ENCODE measurements at regions not wholly inside any gene's neighbourhood (a gene's known extent, or its start where the extent isn't known, plus 50 kb on each side); places are given as distances from the start of the nearest gene placed in this dataset.

DNA sequence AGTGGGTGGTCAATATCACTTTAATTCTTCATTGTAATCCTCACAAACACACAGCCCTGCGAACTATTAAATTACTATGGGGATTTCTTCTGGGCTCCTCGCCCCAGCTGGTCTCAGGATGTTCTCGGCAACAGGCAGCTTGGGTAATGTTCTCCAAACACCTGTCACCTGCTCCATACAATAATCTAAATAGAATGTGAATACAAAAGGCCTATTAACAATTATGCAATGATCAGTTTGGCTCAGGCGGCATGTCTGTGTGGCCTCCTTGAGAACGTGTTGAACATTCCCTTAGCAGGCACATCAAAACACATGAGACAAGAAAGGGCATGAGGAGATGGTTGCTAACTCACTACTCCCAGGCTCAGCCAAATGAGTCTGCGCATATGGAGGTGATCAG lies 158.6 kb upstream of the KBTBD8 start:
- ChIA-PET POLR2A (ENCODE audit: partially characterized antibody) (no interaction called here), CTCF (ENCODE audit: partially characterized antibody) (interaction anchor here (1.3 kb wide), 1 partner anchor 27 kb away, joined by 3 read pairs; no protein-coding TSS in a partner anchor)
- Histone ChIP-seq H3K23me2 (ENCODE audit: low read depth, low read length) (no peaks in the 10 kb centered on the region), H4K5ac (ENCODE audit: insufficient read length, low read depth, low read length) (no peak overlapping the region), H3K14ac (ENCODE audit: insufficient read length) (no peak overlapping the region), H3K36me3 (ENCODE audit: control insufficient read depth in 2 of 4, insufficient read depth in 4 of 4, low read length in 3 of 4) (no peaks in the 10 kb centered on the region), H2BK120ac (replicated peaks; ENCODE audit: low read depth, low read length) (no peak overlapping the region), H2BK15ac (ENCODE audit: low read length) (no peak overlapping the region), H2BK12ac (ENCODE audit: low read depth, low read length) (no peak overlapping the region), H4K20me1 (replicated peaks in 1 of 2; ENCODE audit: control insufficient read depth in 1 of 2, insufficient read depth in 2 of 2, low read length in 2 of 2) (no peaks in the 10 kb centered on the region), H2AFZ (ENCODE audit: low read length) (no peak overlapping the region), H3K79me1 (ENCODE audit: low read depth, low read length) (no peaks in the 10 kb centered on the region), H3K4ac (replicated peaks; ENCODE audit: insufficient read length, low read depth, low read length) (no peak overlapping the region), H4K91ac (replicated peaks; ENCODE audit: insufficient read length, low read length) (no peak overlapping the region), H3K23ac (ENCODE audit: insufficient read length) (no peak overlapping the region), H3K27me3 (replicated peaks in 1 of 4; ENCODE audit: control insufficient read depth in 3 of 4, extremely low read depth in 1 of 4, insufficient read depth in 3 of 4, low read length in 3 of 4) (peaks cover 0 to 1% (median 0%) of the 10 kb centered on the region in 4 experiments; a peak in 1 of 7 replicates), H4K8ac (ENCODE audit: extremely low read depth, insufficient read depth, low read length) (no peak overlapping the region), H3K4me1 (replicated peaks in 1 of 4; ENCODE audit: control insufficient read depth in 3 of 4, insufficient read depth in 4 of 4, low read length in 3 of 4) (no peaks in the 10 kb centered on the region; a peak in 1 of 7 replicates), H3K79me2 (ENCODE audit: control insufficient read depth in 1 of 2, insufficient read depth in 2 of 2, low read length in 2 of 2) (no peaks in the 10 kb centered on the region), H2BK20ac (ENCODE audit: low read length) (no peak overlapping the region), H2BK5ac (ENCODE audit: low read depth, low read length) (no peak overlapping the region), H3K9me3 (ENCODE audit: insufficient read depth in 2 of 2, low read depth in 1 of 2, low read length in 1 of 2) (no peaks in the 10 kb centered on the region), H2AK5ac (ENCODE audit: low read depth, low read length) (no peak overlapping the region), H3K18ac (ENCODE audit: extremely low read depth, low read length) (no peak overlapping the region), H3K4me2 (ENCODE audit: insufficient read depth in 1 of 2, low read depth in 2 of 2, low read length in 2 of 2) (no peak overlapping the region), H3K4me3 (ENCODE audit: extremely low read depth in 1 of 4, insufficient read depth in 2 of 4, low read depth in 3 of 4, low read length in 4 of 4) (no peak overlapping the region), H3K9ac (replicated peaks in 1 of 4; ENCODE audit: extremely low read depth in 1 of 4, low read depth in 3 of 4, low read length in 3 of 4) (no peak overlapping the region), H3K27ac (ENCODE audit: low read depth, low read length) (no peak overlapping the region), H3K56ac (replicated peaks; ENCODE audit: insufficient read length, low read depth, low read length) (no peak overlapping the region)
- WGBS, 2 experiments (ENCODE audit: extremely low coverage in 1 of 2, insufficient coverage in 1 of 2, insufficient read length in 1 of 2, insufficient replicate concordance in 2 of 2, low coverage in 1 of 2, low lambda C conversion rate in 2 of 2, missing lambda C conversion rate in 1 of 2): 89% methylated on average over 6 of the region's 6 CpGs; no CpG with 5 or more reads in 1 of the 2 experiments
- DNase-seq (ENCODE audit: low read depth in 1 of 2, low spot score in 2 of 2): no peak
- no peak for FAIRE-seq
- TF ChIP-seq RAD21 (IDR thresholded peaks at IDR 0.05 in 1 of 2, conservative IDR thresholded peaks at IDR 0.05 in 1 of 2; ENCODE audit: low read depth in 2 of 2, low read length in 2 of 2) (no peak), SIRT6 (IDR thresholded peaks at IDR 0.05; ENCODE audit: low read length) (no peak), SIN3A (conservative IDR thresholded peaks at IDR 0.05 in 1 of 2, IDR thresholded peaks at IDR 0.05 in 1 of 2; ENCODE audit: low read depth in 1 of 2, low read length in 2 of 2) (no peak), SP4 (IDR thresholded peaks at IDR 0.05; ENCODE audit: low read length) (no peak), EZH2 (IDR thresholded peaks at IDR 0.05; ENCODE audit: low read depth, low read length, severe bottlenecking) (no peak), SRF (IDR thresholded peaks at IDR 0.05; ENCODE audit: low read depth, low read length) (no peak), GTF2F1 (IDR thresholded peaks at IDR 0.05; ENCODE audit: borderline replicate concordance, low read depth, low read length) (no peak), RXRA (IDR thresholded peaks at IDR 0.05; ENCODE audit: insufficient read depth, low read depth, low read length) (no peak), CBX5 (IDR thresholded peaks at IDR 0.05; ENCODE audit: low read depth, low read length) (no peak)

All from H1 (cell line).